ENCODE measurements at regions not wholly inside any gene's neighbourhood (a gene's known extent, or its start where the extent isn't known, plus 50 kb on each side); places are given as distances from the start of the nearest gene placed in this dataset.

- TF ChIP-seq, protein P1, sequence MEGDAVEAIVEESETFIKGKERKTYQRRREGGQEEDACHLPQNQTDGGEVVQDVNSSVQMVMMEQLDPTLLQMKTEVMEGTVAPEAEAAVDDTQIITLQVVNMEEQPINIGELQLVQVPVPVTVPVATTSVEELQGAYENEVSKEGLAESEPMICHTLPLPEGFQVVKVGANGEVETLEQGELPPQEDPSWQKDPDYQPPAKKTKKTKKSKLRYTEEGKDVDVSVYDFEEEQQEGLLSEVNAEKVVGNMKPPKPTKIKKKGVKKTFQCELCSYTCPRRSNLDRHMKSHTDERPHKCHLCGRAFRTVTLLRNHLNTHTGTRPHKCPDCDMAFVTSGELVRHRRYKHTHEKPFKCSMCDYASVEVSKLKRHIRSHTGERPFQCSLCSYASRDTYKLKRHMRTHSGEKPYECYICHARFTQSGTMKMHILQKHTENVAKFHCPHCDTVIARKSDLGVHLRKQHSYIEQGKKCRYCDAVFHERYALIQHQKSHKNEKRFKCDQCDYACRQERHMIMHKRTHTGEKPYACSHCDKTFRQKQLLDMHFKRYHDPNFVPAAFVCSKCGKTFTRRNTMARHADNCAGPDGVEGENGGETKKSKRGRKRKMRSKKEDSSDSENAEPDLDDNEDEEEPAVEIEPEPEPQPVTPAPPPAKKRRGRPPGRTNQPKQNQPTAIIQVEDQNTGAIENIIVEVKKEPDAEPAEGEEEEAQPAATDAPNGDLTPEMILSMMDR (IDR thresholded peaks at IDR 0.05; ENCODE audit: low read depth, low read length, missing input control): no peak
- TF ChIP-seq TAF1 (conservative IDR thresholded peaks at IDR 0.05): no peak
- no peak for TF ChIP-seq GABPA (IDR thresholded peaks at IDR 0.05 in 1 of 2, conservative IDR thresholded peaks at IDR 0.05 in 1 of 2)
- no peak for TF ChIP-seq RAD21 (IDR thresholded peaks at IDR 0.05)
- TF ChIP-seq, protein P2, sequence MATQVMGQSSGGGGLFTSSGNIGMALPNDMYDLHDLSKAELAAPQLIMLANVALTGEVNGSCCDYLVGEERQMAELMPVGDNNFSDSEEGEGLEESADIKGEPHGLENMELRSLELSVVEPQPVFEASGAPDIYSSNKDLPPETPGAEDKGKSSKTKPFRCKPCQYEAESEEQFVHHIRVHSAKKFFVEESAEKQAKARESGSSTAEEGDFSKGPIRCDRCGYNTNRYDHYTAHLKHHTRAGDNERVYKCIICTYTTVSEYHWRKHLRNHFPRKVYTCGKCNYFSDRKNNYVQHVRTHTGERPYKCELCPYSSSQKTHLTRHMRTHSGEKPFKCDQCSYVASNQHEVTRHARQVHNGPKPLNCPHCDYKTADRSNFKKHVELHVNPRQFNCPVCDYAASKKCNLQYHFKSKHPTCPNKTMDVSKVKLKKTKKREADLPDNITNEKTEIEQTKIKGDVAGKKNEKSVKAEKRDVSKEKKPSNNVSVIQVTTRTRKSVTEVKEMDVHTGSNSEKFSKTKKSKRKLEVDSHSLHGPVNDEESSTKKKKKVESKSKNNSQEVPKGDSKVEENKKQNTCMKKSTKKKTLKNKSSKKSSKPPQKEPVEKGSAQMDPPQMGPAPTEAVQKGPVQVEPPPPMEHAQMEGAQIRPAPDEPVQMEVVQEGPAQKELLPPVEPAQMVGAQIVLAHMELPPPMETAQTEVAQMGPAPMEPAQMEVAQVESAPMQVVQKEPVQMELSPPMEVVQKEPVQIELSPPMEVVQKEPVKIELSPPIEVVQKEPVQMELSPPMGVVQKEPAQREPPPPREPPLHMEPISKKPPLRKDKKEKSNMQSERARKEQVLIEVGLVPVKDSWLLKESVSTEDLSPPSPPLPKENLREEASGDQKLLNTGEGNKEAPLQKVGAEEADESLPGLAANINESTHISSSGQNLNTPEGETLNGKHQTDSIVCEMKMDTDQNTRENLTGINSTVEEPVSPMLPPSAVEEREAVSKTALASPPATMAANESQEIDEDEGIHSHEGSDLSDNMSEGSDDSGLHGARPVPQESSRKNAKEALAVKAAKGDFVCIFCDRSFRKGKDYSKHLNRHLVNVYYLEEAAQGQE (IDR thresholded peaks at IDR 0.05): no peak
Observed at GRCh38 chrX:5724123-5724522, 504.5 kb downstream of the NLGN4X start.

Data from liver (tissue), 3 donors.